HG03575 (cell line): ENCODE measurements at regions not wholly inside any gene's neighbourhood (a gene's known extent, or its start where the extent isn't known, plus 50 kb on each side); places are given as distances from the start of the nearest gene placed in this dataset.
A peak's percentile ranks its signal among the peaks of the same experiment; 100 is the strongest.

ENCODE experiments used
- ATAC-seq: cut with Tn5 transposase; IDR thresholded peaks from one replicate; pipeline ENCODE4 v1.9.1; 2021; ENCODE audit not compliant: unreplicated experiment, insufficient number of reproducible peaks, low FRiP score; ENCODE audit errors: extremely low read depth

DNA sequence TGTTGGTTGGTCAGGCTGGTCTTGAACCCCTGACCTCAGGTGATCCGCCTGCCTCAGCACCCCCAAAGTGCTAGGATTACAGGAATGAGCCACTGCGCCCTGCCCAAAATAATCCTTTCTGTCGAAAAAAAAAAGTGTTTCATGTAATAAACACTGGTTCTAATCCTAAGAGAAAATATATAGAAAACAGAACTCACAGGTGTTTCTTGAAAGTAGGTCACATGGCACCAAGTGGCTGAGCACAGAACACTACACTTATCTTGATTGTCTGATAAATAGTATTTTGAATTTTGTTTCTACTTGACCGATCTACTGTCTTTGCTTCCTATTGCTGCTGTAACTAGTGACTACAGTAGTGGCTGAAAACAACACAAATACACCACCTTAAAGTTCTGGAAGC is 87.6 kb upstream of the SOD1 start:
- no peak for ATAC-seq

DNA sequence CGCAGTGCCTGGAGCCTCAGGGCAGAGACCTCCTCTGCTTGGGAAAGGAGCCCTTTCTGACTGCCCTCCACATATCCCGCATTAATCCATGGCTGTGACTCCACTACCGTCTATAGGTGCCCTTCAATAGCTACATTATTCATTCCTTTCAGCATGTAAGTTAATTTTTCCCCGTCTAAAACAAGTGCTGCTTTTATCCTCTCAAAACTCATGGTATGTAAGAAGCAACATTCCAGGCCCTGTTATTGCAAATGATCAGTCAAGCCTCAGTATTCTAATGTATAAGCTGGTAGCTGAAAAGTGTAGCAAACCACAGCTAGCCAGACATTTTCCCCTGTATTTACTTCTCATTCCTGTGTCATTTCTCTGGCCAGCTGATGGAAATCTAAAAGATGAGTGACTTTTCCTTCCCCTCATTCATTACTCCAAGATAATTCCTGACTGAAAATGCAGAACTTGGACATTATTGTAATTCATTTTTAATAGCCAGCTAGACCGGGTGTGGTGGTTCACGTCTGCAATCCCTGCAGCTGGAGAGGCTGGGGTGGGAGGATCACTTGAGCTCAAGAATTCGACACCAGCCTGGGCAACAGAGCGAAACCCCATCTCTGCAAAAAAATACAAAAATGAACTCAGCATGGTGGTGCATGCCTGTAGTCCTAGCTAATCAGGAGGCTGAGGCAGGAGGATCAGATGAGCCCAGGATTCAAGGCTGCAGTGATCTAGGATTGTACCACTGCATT is 88.5 kb upstream of the SOD1 start:
- ATAC-seq, result no peak

DNA sequence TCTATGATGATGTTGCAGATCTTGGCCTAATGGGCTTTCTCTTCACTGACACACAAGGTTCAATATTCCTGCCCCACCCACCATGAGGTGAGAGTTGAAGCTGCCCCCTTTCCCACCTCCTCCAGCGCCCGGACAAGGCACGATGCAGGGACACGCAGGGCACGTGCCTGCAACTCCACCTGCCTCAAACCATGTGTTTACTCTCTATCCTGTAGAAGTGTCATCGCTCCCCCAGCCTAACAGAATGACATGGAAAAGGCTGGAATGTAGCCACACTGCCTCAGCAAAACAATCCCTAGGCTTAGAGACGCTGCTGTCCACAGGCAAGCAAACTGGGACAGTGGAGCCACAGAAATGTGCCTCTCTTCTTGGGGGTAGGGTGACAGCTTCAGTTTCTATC is 92.9 kb upstream of the SOD1 start:
- ATAC-seq, result no peak

DNA sequence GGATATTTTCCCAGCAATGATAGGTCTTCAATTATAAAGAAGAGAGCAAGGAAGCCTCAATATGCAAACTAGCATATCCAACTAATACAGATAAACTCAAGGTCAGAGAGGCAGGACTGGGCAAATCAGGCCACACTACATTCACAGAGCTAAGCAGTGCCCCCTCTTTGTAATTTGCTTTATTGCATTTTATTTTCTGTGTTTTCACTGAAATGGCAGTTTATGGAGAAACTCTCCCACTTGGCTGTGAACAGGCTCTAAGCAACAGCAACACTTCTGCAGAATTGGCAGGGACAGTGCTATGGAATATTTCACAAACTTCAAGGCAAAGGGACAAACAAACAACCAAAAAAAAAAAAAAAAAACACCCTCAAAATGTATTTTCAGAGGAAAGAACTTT is 93.4 kb upstream of the SOD1 start:
- ATAC-seq, result no peak

DNA sequence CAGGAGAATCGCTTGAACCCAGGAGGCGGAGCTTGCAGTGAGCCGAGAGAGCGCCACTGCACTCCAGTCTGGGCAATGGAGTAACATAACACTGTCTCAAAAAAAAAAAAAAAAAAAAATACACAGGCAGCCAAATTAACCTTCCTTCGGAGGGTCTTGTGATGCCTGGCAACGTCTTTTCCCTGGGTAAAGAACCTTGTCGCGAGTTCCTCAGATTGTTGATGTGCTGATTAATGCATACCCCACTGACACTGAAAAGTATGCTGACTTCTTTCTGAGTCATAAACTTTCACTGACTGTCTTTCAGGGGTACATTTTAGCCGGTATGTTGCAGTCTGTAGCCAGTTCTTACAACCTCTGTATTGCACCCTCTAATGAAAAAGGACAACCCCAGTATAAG is 95.1 kb upstream of the SOD1 start:
- ATAC-seq, result no peak

DNA sequence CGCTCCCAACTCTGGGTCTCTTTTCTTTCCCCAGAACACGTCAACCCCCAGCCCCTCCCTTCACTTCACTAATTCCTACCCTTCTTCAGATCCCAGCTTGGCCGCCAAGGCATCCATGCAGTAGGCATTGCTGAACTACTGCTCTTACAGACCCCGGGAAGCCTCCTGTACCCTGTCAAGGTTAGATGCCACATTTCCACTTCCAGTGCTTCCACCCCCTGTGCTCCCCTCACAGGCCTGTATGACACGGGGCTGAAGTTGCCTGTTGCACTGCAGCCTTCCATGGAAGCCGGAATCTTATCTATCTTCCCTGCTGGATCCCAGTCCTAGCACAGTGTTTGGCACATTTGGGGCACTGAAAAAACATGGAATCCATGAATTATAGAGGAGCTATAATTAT is 99.0 kb upstream of the SOD1 start:
- ATAC-seq, result no peak

DNA sequence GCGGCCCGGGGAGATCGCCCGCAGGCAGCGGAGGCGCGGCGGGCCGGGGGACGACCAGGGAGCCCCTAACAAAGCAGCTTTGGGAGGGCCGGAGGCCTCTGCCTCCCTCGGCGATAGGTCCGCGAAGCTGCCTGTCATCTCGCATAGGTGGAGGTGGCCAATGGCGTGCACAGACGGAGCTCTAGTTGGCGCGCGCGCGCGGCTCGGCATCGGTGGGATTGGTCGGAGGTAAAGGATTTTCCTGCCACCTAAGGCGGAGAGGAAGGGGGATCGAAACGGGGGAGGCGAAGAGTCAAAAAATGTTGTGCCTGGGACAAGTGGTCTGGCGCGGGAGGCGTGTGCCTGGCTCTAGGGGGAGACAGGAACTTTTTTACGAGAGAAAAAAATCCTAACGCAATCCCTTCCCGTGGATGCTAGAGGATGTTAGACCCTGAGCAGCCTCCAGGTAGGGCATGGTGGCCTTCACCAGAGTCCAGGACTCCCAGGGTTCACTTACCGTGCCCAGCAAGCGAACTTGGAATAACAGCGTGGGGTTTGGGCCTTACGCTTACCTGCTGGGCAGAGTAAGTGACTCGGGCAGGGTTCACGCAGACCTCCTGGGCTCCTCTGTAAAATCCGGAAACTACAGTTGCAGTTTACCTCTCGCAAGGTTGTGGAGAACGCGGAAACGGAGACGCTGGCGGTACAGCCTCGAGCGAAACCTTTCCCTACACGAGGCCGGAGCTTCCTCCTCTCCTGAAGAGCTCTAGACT is 99.9 kb upstream of the SOD1 start:
- ATAC-seq, result peak; percentile 36

DNA sequence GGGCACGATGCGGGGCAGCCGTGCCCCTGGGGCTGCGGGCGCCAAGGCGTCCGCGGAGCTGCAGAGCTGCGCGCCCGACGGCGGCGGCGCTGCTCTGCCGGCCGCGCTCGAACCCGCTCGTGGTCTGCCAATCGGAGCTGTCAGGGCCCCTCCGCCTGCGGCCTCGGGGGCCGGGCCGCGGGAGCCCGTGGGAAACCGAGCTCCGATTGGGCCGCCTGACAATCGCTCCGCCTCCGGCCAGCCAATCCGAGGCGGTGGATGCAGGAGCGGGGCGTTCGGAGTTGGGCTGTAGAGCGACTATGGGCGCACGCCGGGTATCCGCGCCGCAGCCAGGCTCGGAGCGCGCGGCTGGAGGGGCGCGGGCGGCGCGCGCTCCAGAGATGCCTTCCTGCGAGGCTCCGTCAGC is 100.5 kb upstream of the SOD1 start:
- peak; percentile 46 for ATAC-seq

DNA sequence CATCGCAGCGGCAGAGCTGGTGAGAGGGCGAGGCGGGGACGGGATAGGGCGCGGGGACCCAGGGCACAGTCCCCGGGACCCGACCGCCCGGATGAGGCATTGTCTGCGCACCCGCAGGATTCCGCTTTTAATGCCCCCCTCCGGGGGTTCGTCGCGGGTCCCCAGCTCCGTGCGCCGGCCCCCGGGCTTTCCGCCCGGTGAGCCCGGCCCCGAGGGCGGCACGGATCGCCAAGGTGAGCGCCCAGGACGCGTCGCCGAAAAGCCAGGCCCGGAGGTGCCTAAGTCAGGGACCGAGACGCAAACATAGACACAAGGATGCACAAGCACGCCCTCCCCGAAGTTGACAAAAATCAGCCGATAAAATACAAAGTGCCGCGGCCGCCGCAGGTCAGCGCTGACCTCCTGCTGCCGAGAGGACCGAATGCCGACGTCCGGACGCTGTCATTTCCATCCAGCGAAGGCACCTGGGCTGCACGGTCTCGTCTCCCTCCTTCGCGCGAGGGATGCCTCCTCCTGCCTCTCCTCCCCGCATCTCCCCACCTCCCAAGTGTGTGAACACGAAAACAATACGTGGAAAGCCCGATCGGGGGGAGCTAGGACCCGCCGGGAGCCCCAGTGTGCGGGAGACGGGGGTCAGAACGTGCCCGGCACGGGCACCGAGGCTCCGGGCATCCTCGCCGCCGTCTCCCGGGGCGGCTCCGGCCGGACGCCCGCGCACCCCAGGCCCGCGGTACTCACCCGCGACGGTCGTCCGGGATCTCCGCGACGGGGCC is 101.1 kb upstream of the SOD1 start:
- no peak for ATAC-seq

DNA sequence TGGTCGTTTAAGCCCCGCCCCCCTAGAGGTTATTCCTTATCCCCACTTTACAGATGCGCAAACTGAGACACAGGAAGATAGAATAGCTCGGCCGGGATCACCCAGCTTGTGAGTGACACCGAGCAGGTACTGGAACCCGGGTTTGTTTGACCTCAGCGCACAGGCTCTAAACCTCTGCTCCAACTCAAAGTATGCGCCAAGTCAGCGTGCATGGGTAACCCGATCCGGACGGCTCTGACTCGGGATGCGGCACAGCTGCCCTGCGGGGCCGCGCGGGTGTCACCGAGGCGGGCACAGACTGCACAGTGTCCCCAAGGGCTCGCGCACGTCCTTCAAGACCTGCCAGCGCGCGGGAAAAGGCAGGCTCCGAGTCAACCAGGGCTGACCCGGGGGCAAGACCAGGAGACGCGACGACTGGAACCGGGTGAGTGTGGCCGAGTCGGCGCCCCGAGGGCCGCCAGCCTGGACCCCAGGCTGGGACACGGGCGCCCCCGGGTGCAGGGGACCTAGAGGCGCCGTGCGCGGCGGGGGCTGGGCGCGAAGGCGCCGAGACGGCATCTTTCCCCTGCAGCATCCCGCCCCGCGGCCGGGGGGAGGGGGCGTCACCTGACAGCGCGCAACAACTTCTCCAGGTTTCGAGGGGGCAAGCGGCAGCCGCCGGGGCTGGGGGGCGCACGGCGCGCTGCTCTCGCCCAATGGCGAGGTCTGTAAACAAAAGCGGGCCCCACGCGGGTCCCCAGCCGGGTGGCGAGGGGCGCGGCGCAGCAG is 101.9 kb upstream of the SOD1 start:
- ATAC-seq, result no peak

DNA sequence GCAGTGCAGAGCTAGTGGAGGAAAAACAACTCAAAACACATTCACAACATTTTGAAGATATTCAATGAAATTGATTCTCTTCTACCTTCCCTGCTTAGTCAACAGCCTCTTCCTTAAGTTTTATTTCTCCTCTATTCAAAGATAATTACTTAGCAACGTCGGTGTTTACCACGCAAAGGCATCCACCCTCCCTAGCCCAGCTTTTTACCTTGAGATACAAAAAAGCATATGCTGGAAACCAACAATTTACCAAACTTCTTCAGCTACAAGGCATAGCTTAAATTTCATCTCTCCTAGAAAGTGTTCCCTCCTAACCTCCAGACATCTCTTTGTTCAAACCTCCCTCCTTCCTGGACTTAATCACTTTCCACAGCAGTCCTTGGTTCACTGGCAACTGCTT is 102.8 kb upstream of the SOD1 start:
- ATAC-seq, result no peak

DNA sequence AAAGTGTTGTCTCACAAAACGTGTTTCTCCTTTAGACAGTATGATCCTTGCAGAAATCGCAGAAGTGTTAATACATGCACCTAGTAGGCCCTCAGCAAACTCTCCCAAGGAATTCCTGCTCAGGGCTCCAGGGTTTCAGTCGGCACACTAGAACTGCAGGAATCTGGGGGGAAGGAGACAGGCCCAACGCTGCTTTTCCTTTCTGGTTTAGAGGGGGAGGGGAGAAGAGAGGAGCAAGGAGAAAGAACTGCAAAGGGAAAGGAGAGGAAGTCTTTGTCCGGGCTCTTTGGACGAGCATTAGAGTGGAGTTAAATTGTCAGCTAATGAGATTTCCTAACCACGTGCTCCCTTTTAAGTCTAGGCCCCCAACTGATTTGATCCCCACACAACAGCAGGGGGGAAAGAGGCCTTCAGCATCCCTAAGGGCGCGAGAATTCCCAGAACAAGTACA is 103.7 kb upstream of the SOD1 start:
- ATAC-seq, result no peak

DNA sequence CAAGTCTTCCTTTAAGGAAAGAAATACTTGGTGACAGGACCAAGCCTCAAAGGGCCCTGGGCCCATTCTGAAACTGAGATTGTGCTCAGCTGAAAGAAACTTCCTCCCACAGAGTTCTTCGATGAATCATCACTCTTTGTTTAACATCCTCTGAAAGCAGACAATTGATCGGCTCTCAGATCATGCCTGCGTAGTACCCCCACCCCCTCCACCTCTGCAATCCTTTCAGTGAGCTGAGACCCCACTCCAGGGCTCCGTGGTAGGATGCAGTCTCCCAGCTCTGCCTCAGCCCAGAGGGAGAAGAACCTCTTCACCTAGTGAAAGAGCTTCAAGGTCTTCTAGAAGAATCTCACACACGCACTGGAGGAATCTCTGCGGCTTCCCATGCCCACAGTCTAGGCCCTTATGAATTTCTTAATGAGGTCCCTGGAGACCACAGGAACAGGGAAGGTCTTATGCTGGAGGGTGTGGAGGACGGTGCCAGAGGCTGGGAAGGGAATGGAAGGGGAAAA is 104.9 kb upstream of the SOD1 start:
- ATAC-seq, result peak; percentile 68

DNA sequence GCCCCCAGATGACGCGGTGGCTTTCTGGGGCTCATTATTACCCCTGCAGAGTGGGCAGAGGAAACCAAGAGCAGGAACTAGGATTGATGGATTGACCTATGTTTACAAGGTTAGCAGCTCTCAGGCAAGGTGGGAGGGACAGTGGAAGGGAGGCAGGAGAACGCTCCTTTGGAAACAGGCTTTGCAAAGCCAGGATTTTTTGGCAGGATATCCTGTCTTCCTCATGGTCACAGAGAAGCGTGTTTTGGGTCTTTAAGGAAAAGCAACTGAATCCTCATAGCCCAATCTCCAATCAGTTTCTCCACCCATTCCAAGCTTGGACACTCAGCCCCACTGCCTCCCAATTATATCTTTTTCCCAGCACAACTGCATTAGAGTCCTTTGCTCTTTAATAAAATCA is 105.6 kb upstream of the SOD1 start:
- no peak for ATAC-seq

DNA sequence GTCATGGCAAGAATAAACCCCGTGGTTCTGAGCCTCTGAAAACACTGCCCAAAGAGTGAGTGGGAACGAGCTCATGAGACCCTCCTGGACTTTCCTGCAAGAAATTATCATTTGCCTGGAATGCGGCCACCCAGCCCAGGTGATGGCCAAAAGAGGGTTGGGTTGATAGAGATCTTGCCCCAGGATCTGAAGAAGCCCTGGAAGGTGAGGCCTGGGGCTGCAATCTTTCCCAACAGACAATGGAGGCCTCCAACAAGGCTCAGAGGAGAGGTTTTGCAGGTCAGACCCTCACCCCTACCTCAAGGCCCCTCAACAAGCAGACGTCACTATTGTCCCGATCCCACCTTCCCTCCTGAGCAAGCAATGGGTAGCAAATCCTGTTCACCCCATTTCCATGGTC is 106.0 kb upstream of the SOD1 start:
- ATAC-seq, result no peak

DNA sequence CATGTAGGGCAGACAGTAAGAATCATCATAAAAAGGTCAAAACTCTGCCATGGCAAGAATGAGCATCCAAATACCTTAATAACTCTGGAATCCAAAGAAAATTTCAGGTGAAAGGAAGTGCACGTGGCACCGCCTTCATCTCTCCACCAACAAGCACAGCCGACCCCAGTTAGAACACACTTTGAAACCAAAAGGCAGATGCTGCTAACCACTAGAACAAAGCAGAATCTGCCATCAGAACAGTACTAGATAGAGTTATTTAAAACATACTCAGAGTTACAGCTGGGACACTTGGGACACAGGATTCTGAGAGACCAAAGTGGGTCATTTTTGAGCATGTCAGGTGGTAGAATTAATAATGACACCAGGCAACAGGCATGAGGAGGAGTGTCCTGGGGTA is 106.7 kb upstream of the SOD1 start:
- no peak for ATAC-seq

DNA sequence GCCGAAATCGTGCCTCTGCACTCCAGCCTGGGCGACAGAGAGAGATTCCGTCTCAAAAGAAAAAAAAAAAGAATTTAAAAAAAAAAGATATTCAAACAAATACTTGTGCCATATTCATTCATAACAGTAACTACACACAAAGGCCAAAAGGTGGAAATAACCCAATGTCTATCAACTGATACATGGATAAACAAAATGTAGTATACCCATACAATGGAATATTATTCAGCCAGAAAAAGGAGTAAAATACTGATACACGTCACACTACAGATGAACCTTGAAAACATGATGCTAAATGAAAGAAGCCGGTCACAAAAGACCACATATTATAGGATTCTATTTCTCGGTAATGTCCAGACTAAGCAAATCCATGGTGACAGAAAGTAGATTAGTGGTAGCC is 109.4 kb upstream of the SOD1 start:
- no peak for ATAC-seq

DNA sequence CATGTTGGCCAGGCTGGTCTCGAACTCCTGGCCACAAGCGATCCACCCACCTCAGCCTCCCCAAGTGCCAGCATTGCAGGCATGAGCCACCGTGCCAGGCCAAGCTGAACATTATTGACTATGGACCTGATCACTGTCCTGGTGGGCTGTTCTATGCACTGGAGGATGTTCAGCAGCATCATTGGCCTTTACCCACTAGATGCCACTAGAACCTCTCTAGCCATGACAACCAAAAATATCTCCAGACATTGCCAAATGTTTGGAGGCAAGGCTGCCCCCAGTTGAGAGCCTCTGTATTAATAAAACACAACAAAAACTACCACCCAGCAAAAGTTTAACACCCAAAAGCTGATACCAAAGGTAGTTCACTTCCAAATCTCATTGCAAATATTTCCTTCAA is 110.8 kb upstream of the SOD1 start:
- no peak for ATAC-seq
